Subcutaneous abdominal adipose tissue (tissue), 5 donors: ENCODE measurements at regions not wholly inside any gene's neighbourhood (a gene's known extent, or its start where the extent isn't known, plus 50 kb on each side); places are given as distances from the start of the nearest gene placed in this dataset.
"Not testable (repeated sequence)": the region's sequence is repeated elsewhere in the genome, so short reads cannot be mapped to it uniquely, and the experiment has no call there.

Experiments
- H3K27ac ChIP-seq: one replicate; pipeline ENCODE4 v1.7.0; 2013; ENCODE audit warnings: low read depth, mild to moderate bottlenecking, inconsistent platforms, low read length, moderate library complexity
- H3K27me3 ChIP-seq, 5 donors: one replicate each; pipeline ENCODE4 v1.7.0; 2013; ENCODE audit warnings: low read length in 5 of 5, inconsistent platforms in 1 of 5; ENCODE audit not compliant: control insufficient read depth in 5 of 5, insufficient read depth in 4 of 5
- H3K36me3 ChIP-seq, 5 donors: one replicate each; pipeline ENCODE4 v1.7.0; 2013; ENCODE audit warnings: low read length in 5 of 5; ENCODE audit not compliant: control insufficient read depth in 5 of 5, insufficient read depth in 5 of 5
- H3K4me1 ChIP-seq, 5 donors: one replicate each; pipeline ENCODE4 v1.7.0; 2013; ENCODE audit warnings: low read length in 5 of 5, mild to moderate bottlenecking in 3 of 5, moderate library complexity in 1 of 5; ENCODE audit not compliant: control insufficient read depth in 5 of 5, insufficient read depth in 5 of 5
- H3K4me3 ChIP-seq, 5 donors: one replicate each; pipeline ENCODE4 v1.7.0; 2013; ENCODE audit warnings: low read length in 5 of 5, low read depth in 1 of 5
- H3K9ac ChIP-seq, 5 donors: one replicate each; pipeline ENCODE4 v1.7.0; 2013; ENCODE audit warnings: low read length in 5 of 5, mild to moderate bottlenecking in 4 of 5, moderate library complexity in 3 of 5
- H3K9me3 ChIP-seq, 5 donors: one replicate each; pipeline ENCODE4 v1.7.0; 2013; ENCODE audit warnings: low read length in 5 of 5; ENCODE audit not compliant: control insufficient read depth in 5 of 5
- donor health status: healthy.
- donor health status: healthy.
- donor health status: healthy.
- donor health status: healthy.
- donor health status: healthy.

DNA sequence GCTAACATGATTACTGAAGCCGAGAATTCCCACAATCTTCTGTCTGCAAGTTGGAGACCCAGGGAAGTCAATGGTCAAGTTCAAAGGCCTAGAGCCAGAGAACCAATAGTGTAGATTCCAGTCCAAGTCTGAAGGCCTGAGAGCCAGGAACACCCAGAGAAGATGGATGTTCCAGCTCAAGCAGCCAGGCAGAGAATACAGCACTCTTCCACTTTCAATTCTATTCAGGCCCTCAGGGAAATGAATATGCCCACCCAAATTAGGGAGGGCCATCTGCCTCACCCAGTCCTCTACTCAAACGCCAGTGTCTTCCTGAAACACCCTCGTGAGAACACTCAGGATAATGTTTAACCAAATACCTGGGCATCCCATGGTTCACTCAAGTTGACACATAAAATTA is 123.5 kb downstream of the THBS2 start:
- no peaks in the 10 kb centered on the region for H3K27me3 ChIP-seq
- H3K4me3 ChIP-seq, result no peak overlapping the region
- H3K9me3 ChIP-seq, result no peaks in the 10 kb centered on the region
- no peak overlapping the region for H3K27ac ChIP-seq
- peaks cover 0 to 5% (median 0%) of the 10 kb centered on the region in 5 donors for H3K4me1 ChIP-seq
- no peaks in the 10 kb centered on the region for H3K36me3 ChIP-seq
- H3K9ac ChIP-seq, result no peak overlapping the region

GRCh38 chr6:169121013-169121412 is 132.6 kb downstream of the THBS2 start:
- Histone ChIP-seq H3K9ac (no peak overlapping the region), H3K27ac (no peak overlapping the region), H3K4me3 (no peak overlapping the region), H3K4me1 (peaks cover 0 to 3% (median 0%) of the 10 kb centered on the region in 5 donors), H3K36me3 (no peaks in the 10 kb centered on the region), H3K9me3 (peaks cover 0 to 5% (median 0%) of the 10 kb centered on the region in 5 donors), H3K27me3 (no peaks in the 10 kb centered on the region)

DNA sequence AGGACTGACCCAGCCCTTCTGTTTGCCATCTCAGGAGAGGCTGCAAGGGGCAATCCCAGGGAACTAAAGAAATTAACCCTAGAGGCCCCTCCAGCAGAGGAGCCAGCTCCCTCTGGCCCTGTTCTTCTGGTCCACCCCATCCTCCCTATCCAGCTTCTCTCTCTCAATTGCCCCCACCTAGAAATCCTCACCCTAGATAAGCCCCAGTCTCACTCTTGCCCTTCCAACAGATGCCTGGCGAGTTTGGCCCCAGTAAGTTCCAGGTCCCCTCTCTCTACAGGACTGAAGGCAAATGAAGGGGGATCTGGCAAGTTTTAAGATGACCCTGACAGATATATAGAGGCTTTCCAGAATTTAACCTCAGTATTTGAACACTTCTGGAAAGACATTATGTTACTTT is 134.0 kb downstream of the THBS2 start:
- Histone ChIP-seq H3K4me3 (no peak overlapping the region), H3K4me1 (peaks cover 0 to 15% (median 7%) of the 10 kb centered on the region in 5 donors), H3K36me3 (no peaks in the 10 kb centered on the region), H3K9me3 (peaks cover 0 to 5% (median 0%) of the 10 kb centered on the region in 5 donors), H3K27ac (no peak overlapping the region), H3K27me3 (no peaks in the 10 kb centered on the region), H3K9ac (no peak overlapping the region)

DNA sequence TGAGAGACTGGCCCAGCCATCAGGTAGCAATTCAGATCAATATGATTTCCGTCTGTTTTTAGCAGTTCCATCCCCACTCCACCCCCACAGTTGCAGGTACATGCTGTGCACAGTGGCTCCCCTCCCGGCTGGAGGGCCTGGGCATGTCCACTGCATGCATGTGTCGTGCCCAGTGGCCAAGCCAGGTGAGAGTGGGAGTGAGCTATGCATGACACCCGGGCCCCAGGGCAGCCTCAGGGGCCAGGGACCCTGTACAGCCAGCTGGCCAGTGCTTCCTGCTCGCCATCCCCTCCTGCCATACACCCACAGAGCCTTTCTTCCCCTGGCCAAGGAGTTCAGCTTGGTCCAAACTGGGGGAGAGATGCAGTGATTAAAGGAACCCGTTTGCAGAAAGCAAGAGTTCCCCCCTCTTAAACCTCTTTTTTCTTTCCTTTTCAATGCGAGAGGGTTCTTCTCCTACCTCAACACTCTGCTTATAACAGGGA is 135.3 kb downstream of the THBS2 start:
- Histone ChIP-seq H3K27me3 (no peaks in the 10 kb centered on the region), H3K9me3 (peaks cover 0 to 5% (median 0%) of the 10 kb centered on the region in 5 donors), H3K27ac (no peak overlapping the region), H3K4me3 (no peak overlapping the region), H3K4me1 (peaks cover 0 to 15% (median 7%) of the 10 kb centered on the region in 5 donors), H3K9ac (no peak overlapping the region), H3K36me3 (no peaks in the 10 kb centered on the region)

GRCh38 chr6:169117663-169118062 is 136.0 kb downstream of the THBS2 start:
- H3K4me1 ChIP-seq, result peaks cover 0 to 15% (median 7%) of the 10 kb centered on the region in 5 donors
- no peak overlapping the region for H3K27ac ChIP-seq
- no peak overlapping the region for H3K9ac ChIP-seq
- no peaks in the 10 kb centered on the region for H3K27me3 ChIP-seq
- no peaks in the 10 kb centered on the region for H3K36me3 ChIP-seq
- H3K9me3 ChIP-seq, result peaks cover 0 to 5% (median 0%) of the 10 kb centered on the region in 5 donors
- no peak overlapping the region for H3K4me3 ChIP-seq

DNA sequence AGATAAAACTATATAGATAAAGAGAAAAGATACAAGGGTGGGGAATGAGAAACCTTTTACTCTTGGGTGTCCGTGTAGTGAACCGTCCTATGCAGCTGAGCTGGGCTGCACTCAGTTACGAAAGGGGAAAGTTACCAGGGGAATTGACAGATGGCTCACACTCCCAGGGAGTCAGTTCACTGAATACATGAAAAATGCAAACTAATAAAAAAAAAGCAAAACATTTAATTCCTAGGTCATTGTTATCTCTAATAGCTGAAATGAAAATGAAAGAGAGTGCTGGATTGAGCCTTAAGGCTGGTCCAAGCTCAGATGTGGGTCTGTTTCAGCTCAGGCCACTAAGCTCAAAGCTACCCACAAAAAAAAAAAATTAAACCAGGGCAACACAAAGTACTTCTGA is 138.0 kb downstream of the THBS2 start:
- Histone ChIP-seq H3K36me3 (no peaks in the 10 kb centered on the region), H3K9me3 (peaks cover 0 to 5% (median 0%) of the 10 kb centered on the region in 5 donors), H3K4me1 (peaks cover 0 to 15% (median 7%) of the 10 kb centered on the region in 5 donors), H3K9ac (no peak overlapping the region), H3K27ac (peak overlapping the region; percentile 84), H3K4me3 (no peak overlapping the region), H3K27me3 (no peaks in the 10 kb centered on the region)

GRCh38 chr6:169114632-169115031 is 139.0 kb downstream of the THBS2 start:
- Histone ChIP-seq H3K4me1 (peaks cover 0 to 15% (median 7%) of the 10 kb centered on the region in 5 donors), H3K27ac (peak overlapping the region; percentile 84)
- not testable (repeated sequence) for H3K27me3 ChIP-seq, H3K36me3 ChIP-seq, H3K9ac ChIP-seq, H3K9me3 ChIP-seq, H3K4me3 ChIP-seq

DNA sequence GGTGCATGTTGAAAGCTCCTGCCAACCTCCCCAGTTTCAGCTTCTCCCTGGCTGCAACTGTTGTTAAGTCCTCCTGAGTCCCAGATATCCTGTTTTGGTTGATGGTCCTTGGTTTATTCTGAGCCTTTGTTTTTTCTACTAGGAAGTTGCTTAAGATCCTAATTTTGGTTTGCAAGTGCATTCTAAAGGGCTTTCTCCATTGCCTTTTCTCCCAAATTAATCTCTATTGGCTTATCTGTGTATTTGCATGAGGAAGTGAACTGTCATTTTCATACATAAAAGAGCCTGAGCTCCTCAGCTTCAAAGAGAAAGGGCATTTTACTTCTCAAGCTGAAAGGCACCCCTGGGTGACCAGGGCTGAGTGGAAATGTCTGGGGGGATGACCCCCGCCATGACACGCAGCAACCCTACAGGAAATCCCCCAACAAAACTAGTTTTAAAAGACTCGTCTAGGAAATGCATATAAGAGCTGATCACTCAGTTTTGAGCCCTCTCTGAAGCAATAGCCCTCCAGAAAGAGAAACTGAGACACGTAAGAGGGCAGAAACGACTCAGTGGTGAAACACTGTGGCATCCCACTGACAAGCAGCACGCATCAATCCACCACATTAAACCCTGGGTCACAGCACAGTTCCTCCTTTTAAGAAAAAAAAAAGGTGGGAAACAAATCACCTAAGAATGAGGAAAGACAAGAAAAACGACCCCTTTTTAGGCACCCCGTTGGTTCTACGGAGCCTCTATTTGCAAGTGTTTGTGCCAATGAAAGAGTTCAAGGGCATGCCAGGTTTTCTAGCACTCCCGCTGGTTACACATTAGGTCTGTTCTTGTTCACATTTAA is 140.9 kb downstream of the THBS2 start:
- Histone ChIP-seq H3K27ac (no peak overlapping the region), H3K4me1 (peaks cover 0 to 15% (median 7%) of the 10 kb centered on the region in 5 donors), H3K9ac (no peak overlapping the region), H3K4me3 (no peak overlapping the region), H3K36me3 (no peaks in the 10 kb centered on the region), H3K9me3 (peaks cover 0 to 5% (median 0%) of the 10 kb centered on the region in 5 donors), H3K27me3 (no peaks in the 10 kb centered on the region)

DNA sequence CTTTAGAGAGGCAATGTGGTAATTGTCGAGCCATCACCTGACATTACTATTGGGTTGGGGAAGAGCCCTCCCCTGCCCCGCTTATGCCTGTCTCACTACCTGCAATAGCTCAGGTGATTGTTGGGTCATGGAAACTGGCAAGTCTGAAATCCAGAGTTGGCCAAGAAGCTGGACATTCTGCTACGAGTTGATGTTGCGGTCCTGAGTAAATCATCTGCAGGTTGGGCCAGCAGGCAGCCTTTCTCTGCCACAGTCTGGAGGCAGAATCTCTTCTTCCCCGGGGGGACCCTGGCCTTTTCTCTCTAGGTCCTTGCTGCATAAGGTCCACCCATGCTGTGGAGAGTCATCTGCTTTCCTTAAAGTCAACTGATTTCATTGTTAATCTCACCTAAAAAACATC is 142.4 kb downstream of the THBS2 start:
- H3K4me1 ChIP-seq, result peaks cover 0 to 14% (median 7%) of the 10 kb centered on the region in 5 donors
- H3K9me3 ChIP-seq, result no peaks in the 10 kb centered on the region
- H3K27ac ChIP-seq, result no peak overlapping the region
- no peak overlapping the region for H3K9ac ChIP-seq
- H3K27me3 ChIP-seq, result no peaks in the 10 kb centered on the region
- no peaks in the 10 kb centered on the region for H3K36me3 ChIP-seq
- H3K4me3 ChIP-seq, result no peak overlapping the region

DNA sequence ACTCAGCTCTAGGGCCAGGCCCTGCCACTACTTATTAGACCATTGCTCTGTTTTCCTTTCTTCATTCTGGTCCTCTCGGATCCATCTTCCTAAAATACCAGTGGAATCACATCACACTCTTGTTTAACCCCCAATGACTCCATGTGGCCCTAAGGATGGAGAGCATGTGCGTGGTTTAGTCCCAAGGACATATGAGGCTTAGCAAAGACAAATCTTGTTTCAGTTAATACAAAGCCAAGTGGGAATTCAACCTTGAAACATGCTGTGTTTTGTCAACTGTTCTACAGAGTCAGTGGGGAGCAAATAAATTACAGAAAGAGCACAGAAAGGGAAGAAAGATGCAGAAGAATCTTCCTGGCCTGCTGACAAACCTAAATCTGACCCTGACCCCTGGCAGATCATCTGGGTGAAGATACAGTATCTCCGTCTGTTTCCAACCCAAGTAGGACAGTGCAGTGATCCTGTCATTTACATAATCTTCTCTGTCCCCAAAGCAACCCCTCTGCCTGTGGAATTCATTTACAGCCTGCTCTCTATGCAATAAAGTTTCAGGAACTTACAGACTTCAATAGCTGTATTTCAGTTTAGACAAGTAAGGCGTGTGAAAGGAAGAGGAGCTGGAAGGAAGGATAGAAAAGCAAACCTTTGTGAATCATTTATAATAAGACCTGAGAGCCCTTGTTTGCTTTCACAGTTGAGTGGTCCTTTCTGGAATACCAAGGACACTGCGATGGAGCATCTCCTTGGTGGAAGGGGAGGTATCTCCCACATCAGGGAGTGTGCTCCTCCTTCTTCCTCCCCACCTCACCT is 144.0 kb downstream of the THBS2 start:
- H3K27ac ChIP-seq, result no peak overlapping the region
- H3K9ac ChIP-seq, result no peak overlapping the region
- peaks cover 0 to under 1% (median 0%) of the 10 kb centered on the region in 5 donors for H3K4me1 ChIP-seq
- no peaks in the 10 kb centered on the region for H3K36me3 ChIP-seq
- H3K4me3 ChIP-seq, result no peak overlapping the region
- no peaks in the 10 kb centered on the region for H3K27me3 ChIP-seq
- H3K9me3 ChIP-seq, result no peaks in the 10 kb centered on the region
